Hepatic stellate cell (primary cell): ENCODE measurements at regions not wholly inside any gene's neighbourhood (a gene's known extent, or its start where the extent isn't known, plus 50 kb on each side); places are given as distances from the start of the nearest gene placed in this dataset.

Experiments
- DNase-seq: peaks from one replicate; pipeline ENCODE4 v3.0.0; 2011; ENCODE audit warnings: low spot score

- no peak for DNase-seq
Measured at GRCh38 chr3:107428051-107428858, 51.0 kb downstream of the CCDC54 start.

- peak; percentile 88 for DNase-seq
Measured at GRCh38 chr3:107429320-107430181, 52.3 kb downstream of the CCDC54 start.

- peak; percentile 11 for DNase-seq
Measured at GRCh38 chr3:107430214-107430995, 53.2 kb downstream of the CCDC54 start.

- DNase-seq, result no peak
Measured at GRCh38 chr3:107430996-107431245, 53.7 kb downstream of the CCDC54 start.

- DNase-seq, result peak; percentile 79
Measured at GRCh38 chr3:107431246-107432012, 54.2 kb downstream of the CCDC54 start.

GRCh38 chr3:107432013-107432515, 54.8 kb downstream of the CCDC54 start:
- peak; percentile 7 for DNase-seq

GRCh38 chr3:107432646-107433045, 55.4 kb downstream of the CCDC54 start:
- DNase-seq, result no peak

- no peak for DNase-seq
Measured at GRCh38 chr3:107436029-107436428, 58.8 kb downstream of the CCDC54 start.

- no peak for DNase-seq
Measured at GRCh38 chr3:107438671-107439070, 61.4 kb downstream of the CCDC54 start.

GRCh38 chr3:107441617-107442016, 64.4 kb downstream of the CCDC54 start:
- no peak for DNase-seq

GRCh38 chr3:107443461-107443860, 66.2 kb downstream of the CCDC54 start:
- DNase-seq, result no peak

GRCh38 chr3:107446706-107447105, 69.5 kb downstream of the CCDC54 start:
- DNase-seq, result no peak

- DNase-seq, result peak; percentile 13
Measured at GRCh38 chr3:107450254-107450893, 72.4 kb upstream of the BBX start.

GRCh38 chr3:107452436-107452835, 70.3 kb upstream of the BBX start:
- peak; percentile 15 for DNase-seq

- no peak for DNase-seq
Measured at GRCh38 chr3:107453504-107453903, 69.3 kb upstream of the BBX start.

GRCh38 chr3:107455621-107456020, 67.1 kb upstream of the BBX start:
- no peak for DNase-seq

GRCh38 chr3:107456501-107456900, 66.3 kb upstream of the BBX start:
- DNase-seq, result no peak

GRCh38 chr3:107458871-107459270, 63.9 kb upstream of the BBX start:
- no peak for DNase-seq

- DNase-seq, result no peak
Measured at GRCh38 chr3:107461721-107462120, 61.0 kb upstream of the BBX start.

- no peak for DNase-seq
Measured at GRCh38 chr3:107464037-107464436, 58.7 kb upstream of the BBX start.

GRCh38 chr3:107465064-107465631, 57.6 kb upstream of the BBX start:
- DNase-seq, result no peak
